ENCODE measurements at regions not wholly inside any gene's neighbourhood (a gene's known extent, or its start where the extent isn't known, plus 50 kb on each side); places are given as distances from the start of the nearest gene placed in this dataset.

DNA sequence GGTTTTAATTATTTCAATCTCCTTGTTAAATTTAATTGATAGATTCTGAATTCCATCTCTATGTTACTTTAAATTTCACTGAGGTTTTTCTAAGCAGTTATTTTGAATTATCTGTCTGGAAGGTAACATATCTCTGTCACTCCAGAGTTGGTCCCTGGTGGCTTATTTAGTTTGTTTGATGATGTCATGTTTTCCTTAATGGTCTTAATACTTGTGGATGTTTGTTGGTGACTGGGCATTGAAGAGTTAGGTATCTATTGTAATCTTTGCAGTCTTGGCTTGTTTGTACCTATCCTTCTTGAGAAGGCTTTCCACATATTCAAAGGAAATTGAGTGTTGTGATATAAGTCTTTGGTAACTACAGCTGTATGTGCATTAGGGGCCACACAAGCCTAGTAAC is 810.0 kb upstream of the NEGR1 start:
- H3K9me3 ChIP-seq (ENCODE audit: low read length) = no peaks in the 10 kb centered on the region
- no peaks in the 10 kb centered on the region for H4K20me1 ChIP-seq (ENCODE audit: insufficient read depth)
- H3K9ac ChIP-seq (ENCODE audit: low read length) = no peak overlapping the region
- no peaks in the 10 kb centered on the region for H3K79me2 ChIP-seq (replicated peaks; ENCODE audit: insufficient read depth, low read length)
- H3K27me3 ChIP-seq (ENCODE audit: insufficient read depth, low read depth, low read length) = no peaks in the 10 kb centered on the region
- H3K4me3 ChIP-seq (ENCODE audit: low read length) = no peak overlapping the region
- no peaks in the 10 kb centered on the region for H3K36me3 ChIP-seq (ENCODE audit: insufficient read depth, low read length)
- no peak overlapping the region for H2AFZ ChIP-seq (ENCODE audit: low read depth, low read length)
- no peak overlapping the region for H3K27ac ChIP-seq (ENCODE audit: low read length)
- H3K9me2 ChIP-seq (ENCODE audit: insufficient read depth, low read length) = no peaks in the 10 kb centered on the region
- TF ChIP-seq TAF1 (IDR thresholded peaks at IDR 0.05; ENCODE audit: low read depth) = no peak
- TF ChIP-seq, protein P1, sequence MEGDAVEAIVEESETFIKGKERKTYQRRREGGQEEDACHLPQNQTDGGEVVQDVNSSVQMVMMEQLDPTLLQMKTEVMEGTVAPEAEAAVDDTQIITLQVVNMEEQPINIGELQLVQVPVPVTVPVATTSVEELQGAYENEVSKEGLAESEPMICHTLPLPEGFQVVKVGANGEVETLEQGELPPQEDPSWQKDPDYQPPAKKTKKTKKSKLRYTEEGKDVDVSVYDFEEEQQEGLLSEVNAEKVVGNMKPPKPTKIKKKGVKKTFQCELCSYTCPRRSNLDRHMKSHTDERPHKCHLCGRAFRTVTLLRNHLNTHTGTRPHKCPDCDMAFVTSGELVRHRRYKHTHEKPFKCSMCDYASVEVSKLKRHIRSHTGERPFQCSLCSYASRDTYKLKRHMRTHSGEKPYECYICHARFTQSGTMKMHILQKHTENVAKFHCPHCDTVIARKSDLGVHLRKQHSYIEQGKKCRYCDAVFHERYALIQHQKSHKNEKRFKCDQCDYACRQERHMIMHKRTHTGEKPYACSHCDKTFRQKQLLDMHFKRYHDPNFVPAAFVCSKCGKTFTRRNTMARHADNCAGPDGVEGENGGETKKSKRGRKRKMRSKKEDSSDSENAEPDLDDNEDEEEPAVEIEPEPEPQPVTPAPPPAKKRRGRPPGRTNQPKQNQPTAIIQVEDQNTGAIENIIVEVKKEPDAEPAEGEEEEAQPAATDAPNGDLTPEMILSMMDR (IDR thresholded peaks at IDR 0.05; ENCODE audit: poor library complexity, severe bottlenecking) = no peak
- TF ChIP-seq POLR2AphosphoS5 (IDR thresholded peaks at IDR 0.05) = no peak
- no peak for TF ChIP-seq SMC3 (conservative IDR thresholded peaks at IDR 0.05; ENCODE audit: poor library complexity)
- no peak for TF ChIP-seq MXI1 (conservative IDR thresholded peaks at IDR 0.05; ENCODE audit: poor library complexity, severe bottlenecking)
- TF ChIP-seq, protein P2, sequence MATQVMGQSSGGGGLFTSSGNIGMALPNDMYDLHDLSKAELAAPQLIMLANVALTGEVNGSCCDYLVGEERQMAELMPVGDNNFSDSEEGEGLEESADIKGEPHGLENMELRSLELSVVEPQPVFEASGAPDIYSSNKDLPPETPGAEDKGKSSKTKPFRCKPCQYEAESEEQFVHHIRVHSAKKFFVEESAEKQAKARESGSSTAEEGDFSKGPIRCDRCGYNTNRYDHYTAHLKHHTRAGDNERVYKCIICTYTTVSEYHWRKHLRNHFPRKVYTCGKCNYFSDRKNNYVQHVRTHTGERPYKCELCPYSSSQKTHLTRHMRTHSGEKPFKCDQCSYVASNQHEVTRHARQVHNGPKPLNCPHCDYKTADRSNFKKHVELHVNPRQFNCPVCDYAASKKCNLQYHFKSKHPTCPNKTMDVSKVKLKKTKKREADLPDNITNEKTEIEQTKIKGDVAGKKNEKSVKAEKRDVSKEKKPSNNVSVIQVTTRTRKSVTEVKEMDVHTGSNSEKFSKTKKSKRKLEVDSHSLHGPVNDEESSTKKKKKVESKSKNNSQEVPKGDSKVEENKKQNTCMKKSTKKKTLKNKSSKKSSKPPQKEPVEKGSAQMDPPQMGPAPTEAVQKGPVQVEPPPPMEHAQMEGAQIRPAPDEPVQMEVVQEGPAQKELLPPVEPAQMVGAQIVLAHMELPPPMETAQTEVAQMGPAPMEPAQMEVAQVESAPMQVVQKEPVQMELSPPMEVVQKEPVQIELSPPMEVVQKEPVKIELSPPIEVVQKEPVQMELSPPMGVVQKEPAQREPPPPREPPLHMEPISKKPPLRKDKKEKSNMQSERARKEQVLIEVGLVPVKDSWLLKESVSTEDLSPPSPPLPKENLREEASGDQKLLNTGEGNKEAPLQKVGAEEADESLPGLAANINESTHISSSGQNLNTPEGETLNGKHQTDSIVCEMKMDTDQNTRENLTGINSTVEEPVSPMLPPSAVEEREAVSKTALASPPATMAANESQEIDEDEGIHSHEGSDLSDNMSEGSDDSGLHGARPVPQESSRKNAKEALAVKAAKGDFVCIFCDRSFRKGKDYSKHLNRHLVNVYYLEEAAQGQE (IDR thresholded peaks at IDR 0.05; ENCODE audit: borderline replicate concordance) = no peak
- no peak for TF ChIP-seq RAD21 (conservative IDR thresholded peaks at IDR 0.05)
- TF ChIP-seq EP300 (conservative IDR thresholded peaks at IDR 0.05; ENCODE audit: poor library complexity, severe bottlenecking) = no peak
- TF ChIP-seq EZH2 (IDR thresholded peaks at IDR 0.05; ENCODE audit: borderline replicate concordance, insufficient read depth, low read length, poor library complexity, severe bottlenecking) = no peak
- no peaks in the 10 kb centered on the region for H3F3A ChIP-seq (ENCODE audit: insufficient read depth, low read length, poor library complexity, severe bottlenecking)
- no peak overlapping the region for H3K4me2 ChIP-seq (ENCODE audit: low read length)

DNA sequence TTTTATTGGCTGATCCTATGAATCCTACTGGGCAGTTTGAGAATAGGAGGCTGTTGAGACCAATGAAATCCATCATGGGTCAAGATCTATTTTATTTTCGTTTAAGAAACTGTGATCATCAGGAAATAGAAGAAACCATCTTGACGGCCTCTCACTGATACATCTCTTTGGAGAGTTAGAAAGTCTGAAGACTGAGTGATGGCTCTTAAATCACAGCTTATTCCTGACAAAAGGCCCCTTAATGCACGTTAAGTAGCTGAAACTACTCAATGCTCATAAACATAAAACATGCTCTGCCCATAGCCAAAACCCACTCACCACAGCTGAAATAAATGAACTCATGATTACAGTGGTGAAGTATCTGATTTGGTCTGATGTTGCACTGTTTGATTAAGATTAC is 784.5 kb upstream of the NEGR1 start:
- Histone ChIP-seq H3K79me2 (replicated peaks; ENCODE audit: insufficient read depth, low read length) (no peaks in the 10 kb centered on the region), H3K9me3 (ENCODE audit: low read length) (no peaks in the 10 kb centered on the region), H3K9me2 (ENCODE audit: insufficient read depth, low read length) (no peaks in the 10 kb centered on the region), H3K36me3 (ENCODE audit: insufficient read depth, low read length) (no peaks in the 10 kb centered on the region), H2AFZ (ENCODE audit: low read depth, low read length) (no peak overlapping the region), H3F3A (ENCODE audit: insufficient read depth, low read length, poor library complexity, severe bottlenecking) (peaks cover 4% of the 10 kb centered on the region), H3K27ac (ENCODE audit: low read length) (peak overlapping the region; percentile 80), H3K4me3 (ENCODE audit: low read length) (no peak overlapping the region), H3K27me3 (ENCODE audit: insufficient read depth, low read depth, low read length) (no peaks in the 10 kb centered on the region), H3K4me2 (ENCODE audit: low read length) (no peak overlapping the region), H4K20me1 (ENCODE audit: insufficient read depth) (no peaks in the 10 kb centered on the region), H3K9ac (ENCODE audit: low read length) (no peak overlapping the region)
- no peak for TF ChIP-seq RAD21 (conservative IDR thresholded peaks at IDR 0.05)
- TF ChIP-seq POLR2AphosphoS5 (IDR thresholded peaks at IDR 0.05) = peak; percentile 48
- no peak for TF ChIP-seq SMC3 (conservative IDR thresholded peaks at IDR 0.05; ENCODE audit: poor library complexity)
- TF ChIP-seq, protein P1 (IDR thresholded peaks at IDR 0.05; ENCODE audit: poor library complexity, severe bottlenecking) = no peak
- TF ChIP-seq EP300 (conservative IDR thresholded peaks at IDR 0.05; ENCODE audit: poor library complexity, severe bottlenecking) = peak; percentile 62
